Fibroblast of skin of left quadriceps (primary cell): ENCODE measurements at regions not wholly inside any gene's neighbourhood (a gene's known extent, or its start where the extent isn't known, plus 50 kb on each side); places are given as distances from the start of the nearest gene placed in this dataset.
A peak's percentile ranks its signal among the peaks of the same experiment; 100 is the strongest.
"Not testable (repeated sequence)": the region's sequence is repeated elsewhere in the genome, so short reads cannot be mapped to it uniquely, and the experiment has no call there.

ENCODE experiments used
- DNase-seq, 2 experiments: peaks; one replicate each; pipeline ENCODE4 v3.0.0-alpha.2; 2013; ENCODE audit warnings: low read depth in 2 of 2

DNA sequence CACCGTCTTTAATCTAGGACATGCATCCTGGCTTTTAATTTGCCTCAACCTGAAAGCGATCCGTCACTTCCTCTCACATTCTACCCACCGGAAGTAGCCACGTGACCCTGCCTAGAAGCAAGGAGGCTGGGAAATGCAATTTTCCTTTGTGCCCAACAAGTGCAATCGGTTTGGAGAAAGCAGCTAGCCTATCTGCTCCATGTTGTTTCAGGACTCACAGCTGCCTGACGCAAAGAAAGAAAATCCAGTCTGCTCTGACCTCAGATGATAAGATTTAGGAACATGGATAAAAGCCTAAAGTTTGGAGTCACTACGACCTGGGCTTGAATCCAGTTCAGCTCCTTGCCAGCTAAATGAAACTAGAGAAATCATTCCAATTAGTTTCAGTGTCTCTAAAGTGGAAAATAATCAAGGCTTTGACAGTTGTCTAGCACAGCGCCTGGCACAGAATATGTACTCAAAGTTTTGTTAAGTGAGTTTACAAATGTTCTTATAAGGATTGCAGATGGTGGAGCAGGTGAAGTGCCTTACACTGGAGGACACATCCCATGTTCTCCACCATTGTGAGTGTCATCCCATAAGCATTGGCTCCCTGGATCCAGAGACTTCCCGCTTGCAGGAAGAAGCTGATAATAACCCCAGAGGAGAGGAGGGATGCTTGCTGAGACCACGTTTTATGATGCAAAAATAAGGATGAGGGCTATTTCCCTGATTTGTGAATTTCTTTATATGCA is 553.7 kb downstream of the MN1 start:
- DNase-seq: no peak

DNA sequence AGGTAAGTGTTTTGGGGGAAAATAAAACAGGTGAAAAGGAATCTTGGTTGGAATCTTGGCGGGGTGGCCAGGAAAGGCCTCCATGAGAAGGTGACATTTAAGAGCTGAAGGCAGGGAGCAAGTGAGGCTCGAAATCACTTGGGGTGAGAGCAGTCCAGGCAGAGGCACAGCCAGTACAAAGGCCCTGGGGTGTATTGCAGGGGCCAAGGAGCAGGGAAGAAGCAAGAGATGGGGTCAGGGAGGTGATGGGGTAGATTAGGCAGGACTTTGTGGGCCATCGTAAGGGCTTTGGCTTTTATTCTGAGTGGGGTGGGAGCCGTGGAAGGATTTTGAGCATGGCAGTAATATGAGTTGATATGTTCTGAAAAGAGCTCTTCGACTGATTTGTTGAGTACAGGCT is 551.1 kb downstream of the MN1 start:
- no peak for DNase-seq

DNA sequence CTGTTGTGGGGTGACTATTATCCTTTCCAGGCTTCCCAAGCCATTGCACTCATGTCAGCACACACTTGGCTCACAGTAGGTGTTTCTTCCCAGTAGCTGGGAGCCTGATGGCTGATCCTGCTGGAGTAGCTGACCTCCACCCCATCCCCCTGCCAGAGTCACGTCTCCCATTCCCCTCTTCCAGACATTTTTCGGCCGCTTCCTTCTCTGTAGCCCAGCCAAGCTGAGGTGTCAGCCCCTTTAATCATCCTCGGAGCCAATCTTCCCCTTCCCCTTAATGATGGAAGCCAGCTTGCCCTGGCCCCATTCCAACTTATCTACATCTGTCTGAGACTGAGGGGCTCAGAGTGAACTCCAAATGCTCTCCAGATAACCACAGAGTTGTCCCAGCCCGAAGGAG is 550.7 kb downstream of the MN1 start:
- DNase-seq: no peak

DNA sequence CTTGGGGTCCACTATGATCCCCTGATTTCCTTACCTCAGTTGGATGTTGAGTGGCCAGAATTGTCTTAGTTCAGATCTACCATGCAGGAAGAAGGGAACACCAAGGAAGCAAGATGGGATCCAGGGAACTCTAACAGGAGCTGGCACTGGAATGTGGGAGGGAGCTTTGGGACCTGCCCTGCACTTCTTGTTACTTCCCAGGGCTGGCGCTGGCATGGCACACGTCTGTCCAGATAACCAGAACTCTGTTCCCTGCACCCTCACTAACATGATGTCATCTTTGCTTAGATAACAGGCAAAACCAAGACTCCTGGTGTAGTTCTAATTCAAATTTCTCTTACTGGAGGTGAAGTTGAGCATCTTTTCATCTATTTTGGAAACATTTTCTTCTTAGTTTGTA is 550.0 kb downstream of the MN1 start:
- DNase-seq: no peak

DNA sequence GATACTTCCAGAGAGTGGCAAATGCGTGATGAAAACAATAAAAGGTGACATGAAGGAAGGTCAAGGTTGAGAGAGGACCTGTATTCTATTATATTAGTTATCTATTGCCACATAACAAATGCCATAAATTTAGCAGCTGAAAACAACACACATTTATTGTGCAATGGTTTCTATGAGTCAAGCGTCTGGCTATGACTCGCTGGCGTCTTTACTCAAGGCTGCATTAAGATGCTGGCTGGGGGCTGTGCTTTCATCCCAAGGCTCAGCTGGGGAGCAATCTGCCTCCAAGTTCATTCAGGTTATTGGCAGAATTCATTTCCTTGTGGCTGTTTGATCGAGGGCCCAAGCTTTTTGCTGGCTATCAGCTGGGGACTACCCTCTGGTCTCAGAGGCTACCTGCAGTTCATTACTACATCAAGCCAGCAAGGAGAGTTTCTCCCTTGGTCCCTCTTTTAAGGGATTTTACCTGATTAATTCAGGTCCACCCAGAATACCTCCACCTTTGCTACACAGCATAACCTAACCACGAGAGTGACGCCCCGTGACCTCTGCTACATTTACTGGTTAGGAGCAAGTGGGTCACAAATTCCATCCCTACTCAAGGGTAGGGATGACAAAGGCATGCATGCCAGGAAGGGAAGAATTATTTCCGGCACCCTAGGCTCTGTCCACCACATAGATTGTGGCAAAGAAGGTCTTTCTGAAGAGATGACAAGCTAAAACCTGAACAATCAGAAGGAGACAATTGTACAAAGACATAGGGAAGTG is 549.1 kb downstream of the MN1 start:
- peak; percentile 85 to 89 for DNase-seq

DNA sequence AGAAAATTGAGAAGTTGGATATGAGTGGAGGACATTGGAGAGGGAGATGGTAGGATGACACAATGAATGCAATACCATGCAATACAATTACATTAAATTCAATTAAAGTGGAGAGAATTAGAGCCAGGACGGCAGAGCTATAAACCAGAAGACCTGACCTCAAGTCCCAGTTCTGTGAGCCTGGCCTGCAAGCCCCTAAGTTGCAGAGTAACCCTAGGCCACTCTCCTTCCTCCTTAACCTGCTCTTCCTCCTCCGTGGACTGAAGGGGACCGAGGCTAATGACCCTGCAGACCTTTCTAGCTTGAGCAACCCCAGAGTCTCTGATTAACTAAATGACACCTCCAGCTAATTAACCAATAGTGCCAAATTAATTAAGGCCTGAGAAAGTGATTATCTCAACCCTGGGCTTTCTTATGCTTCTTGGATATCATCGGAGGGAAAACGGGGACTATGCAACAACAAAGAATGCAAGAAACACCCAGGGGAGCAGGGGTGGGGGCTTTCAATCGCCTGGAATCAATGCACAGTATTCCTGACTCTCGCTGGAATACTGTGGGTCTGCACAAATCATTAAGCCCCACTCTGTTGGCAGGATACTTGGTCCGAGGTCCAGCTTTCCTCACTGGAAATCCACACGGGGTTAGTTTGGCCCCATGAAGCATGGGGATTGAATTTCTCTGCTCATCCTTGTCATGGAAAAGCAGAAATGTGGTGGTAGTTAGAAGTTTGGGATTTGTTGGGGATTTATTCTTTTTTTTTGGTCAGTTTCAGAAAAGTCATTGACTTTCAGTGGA is 548.3 kb downstream of the MN1 start:
- no peak for DNase-seq

DNA sequence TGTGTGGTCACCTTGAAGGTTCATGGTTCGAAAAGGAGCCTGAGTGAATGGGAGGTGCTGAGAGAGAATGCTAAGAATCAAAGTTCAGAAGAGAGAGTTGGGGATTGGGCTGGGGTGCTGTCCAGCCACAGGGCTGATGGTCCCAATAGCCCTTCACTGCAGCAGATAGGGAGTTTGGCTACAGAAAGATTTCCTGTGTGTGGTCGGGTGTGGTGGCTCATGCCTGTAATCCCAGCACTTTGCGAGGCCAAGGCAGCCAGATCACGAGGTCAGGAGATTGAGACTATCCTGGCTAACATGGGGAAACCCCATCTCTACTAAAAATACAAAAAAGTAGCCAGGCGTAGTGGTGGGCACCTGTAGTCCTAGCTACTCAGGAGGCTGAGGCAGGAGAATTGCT is 547.5 kb downstream of the MN1 start:
- DNase-seq: not testable (repeated sequence)

DNA sequence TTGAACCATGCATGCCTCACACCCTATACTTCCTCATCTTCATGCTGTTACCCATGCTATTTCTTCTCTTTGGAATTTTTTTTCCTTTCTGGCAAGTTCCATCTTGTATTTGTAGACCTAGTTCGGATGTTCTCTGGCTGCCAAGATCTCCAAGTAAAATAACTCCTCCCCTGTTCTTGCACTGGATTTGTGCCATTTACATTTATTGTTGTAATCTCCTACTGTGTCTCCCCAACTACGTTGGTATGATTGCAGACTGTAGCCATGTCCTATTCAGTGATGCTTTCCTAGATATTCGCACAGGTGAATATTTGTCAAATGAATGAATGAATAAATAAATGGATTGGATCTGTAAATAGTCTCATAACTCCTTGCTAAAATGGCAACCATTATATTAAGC is 546.0 kb downstream of the MN1 start:
- DNase-seq: no peak

DNA sequence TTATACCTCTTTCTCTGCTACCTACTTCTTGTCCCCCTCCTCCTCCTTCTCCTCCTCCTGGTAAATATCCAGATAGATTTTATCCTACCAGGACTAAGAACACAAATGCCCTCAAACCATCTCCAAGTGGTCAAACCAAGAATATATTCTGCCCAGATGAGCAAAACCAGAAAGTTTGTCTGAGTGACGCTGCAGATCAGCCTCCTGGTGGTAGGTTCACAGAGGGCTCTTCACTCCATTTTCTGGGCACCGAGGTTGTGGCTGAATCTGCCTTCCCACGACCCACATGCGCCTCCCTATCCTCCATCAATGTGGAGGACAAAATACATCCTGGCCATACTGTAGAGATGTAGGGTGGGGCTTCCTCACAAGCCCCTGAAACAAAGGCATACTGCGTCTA is 543.6 kb downstream of the MN1 start:
- DNase-seq: no peak

DNA sequence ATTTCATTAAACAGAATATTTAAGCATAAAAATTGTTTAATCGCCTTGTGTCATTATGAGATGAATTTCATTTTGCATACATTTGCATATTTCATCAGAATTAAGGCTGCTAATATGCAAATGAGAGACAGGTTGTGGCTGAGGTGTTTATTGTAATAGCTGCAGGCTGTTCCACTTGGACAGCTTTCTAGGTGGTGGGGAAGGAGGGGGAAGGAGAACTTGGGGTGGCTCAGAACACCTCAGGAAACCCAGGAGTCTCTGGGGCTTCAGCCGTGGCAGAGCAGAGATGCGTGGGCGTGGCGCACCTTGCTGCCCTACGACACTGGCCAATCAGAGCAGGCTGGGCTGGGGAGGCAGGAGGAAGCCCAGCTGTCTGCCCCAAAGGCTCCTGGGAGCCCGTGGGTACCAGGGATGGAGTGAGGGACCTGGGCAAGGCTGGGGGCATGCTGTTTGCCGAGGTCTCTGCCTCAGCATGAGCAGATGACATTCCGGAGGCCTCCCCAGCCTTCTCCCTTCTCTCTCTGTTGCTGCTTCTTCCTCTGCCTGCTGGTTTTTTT is 542.9 kb downstream of the MN1 start:
- no peak for DNase-seq

DNA sequence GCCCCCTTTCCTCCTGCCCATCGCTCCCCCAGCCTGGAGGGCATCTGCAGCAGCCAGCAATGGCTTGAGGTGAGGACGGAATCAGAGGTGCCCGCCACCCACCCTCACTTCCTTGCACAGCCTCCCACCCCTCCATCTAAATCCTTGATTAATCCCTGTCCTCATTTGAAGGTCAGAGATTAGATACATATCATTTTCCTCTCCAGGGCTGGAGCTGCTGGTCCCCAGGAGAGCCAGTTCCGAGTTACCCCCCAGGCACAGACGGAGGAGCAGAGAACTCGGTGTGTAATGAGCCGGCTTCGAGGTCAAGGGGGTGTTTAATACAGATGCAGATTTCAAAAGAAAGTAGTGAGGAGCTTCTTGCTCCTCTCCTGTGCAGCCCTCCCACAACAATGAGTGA is 542.1 kb downstream of the MN1 start:
- no peak for DNase-seq

DNA sequence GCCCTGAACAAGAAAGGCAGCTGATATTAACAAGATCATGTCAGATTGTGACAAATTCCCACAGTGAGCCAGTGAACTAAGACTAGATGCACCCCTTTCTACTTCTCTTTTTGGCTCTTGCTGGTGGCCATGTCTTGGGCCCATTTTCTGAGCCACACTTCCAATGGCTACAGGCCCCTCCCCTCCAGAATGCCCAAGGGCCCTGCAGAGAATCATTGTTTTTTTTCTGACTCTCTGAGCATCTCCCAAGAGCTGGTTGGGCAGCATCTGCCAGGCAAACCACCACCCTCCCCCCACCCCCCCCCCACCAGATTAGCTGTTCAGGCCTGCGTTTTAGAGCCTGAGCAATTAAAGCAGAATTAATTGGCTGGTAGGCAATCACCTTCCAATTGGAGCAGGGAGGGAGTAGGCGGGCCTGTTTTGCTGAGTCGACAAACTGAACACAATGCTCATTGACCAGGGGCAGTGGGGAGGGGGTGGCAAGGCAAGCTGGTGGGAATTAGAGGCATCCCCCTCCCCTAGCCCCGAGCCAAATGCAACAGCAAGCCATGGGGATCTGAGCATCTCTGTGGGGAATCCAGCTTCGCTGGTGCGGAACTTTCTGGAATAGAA is 541.4 kb downstream of the MN1 start:
- no peak for DNase-seq

DNA sequence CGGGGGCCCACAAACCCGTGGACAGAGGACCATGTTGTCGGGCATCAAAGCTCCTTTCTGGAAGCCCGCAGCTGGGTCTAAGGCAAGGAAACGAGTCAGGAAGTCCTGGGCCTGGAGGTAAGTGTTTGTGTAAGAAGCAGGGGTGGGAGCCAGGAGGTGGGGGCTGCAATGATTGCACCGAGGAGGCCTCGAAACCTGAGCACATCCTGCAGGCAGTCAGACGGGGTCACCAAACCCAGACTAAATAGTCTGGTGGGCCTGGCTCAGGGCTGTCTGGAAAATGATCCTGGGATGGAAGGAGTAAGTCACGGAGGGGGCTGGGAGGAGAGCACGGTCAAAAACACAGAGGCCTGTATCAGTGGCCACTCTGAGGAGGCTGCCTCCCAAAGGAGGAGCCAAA is 539.2 kb downstream of the MN1 start:
- no peak for DNase-seq

DNA sequence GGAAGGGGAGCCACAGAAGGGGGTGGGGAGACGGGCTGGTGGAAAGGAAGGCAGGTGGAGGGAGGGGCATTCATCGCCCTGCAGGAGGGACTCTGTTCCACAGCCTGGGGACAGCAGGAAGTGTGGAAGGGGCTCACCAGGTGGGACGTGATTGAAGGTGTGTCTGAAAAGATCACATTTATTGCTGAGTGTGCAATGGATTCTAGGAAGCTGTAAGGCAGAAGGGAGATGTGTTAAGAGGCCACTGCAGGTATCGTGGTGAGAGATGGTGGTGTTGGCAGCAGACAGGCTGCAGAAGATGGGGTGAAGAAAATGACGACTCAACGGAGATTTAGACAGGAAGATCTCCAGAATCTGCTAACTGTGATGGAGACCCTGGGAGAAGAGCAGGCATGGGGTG is 537.4 kb downstream of the MN1 start:
- no peak for DNase-seq

DNA sequence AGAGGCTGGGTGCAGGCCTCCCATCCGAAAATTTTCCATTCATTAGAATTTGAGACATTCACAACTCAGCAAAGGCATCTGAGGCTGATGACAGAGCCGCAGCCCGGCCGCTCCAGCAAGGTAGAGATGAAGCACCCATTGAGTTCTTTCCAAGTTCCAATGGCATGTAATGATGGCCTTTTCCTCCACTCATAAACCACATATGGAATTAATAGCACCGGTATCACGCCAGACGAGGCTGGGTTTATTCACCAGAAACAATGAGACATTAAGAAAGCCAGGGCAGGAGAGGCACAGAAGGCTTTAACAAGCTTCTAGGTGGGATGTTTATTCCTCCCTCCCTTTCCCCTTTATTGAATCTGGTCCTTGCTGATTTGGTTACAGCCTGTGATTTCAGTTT is 534.4 kb downstream of the MN1 start:
- peak; percentile 85 to 87 for DNase-seq

DNA sequence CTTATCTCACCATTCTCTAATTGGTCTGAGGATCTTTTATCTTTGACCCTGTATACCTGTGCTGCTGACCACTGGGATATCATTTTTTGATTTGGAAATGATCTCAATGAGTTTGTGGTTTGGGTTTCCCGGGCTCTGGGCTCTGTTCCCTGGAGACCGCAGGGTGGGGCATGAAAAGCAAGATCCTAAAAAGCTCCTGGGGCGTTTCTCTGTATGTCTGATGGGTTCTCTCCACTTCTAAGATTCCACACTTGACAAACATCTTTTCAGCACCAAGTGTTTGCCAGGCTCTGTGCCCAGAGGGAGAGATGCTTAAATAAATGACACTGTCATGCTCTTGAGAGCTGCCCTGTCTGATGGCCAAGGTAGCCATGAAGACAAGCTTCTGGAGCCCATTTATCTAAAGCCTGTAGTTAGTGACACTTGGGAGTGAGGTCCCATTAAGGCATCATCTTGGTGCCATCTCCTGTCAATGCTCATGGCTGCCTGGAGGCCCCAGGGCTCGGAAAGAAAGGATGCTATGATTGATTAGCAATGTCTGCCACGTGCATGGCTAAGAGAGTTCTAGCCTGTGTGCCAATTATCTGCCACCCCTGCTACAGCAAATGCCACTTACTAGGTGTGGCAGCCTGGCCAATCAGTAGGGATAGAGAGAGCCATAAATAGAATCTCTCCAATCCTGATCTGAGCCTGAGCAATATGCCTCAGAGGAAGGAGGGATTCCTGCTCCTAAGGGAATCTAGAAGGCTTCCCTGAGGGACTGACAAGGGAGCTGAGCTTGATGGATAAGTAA is 531.6 kb downstream of the MN1 start:
- no peak for DNase-seq

DNA sequence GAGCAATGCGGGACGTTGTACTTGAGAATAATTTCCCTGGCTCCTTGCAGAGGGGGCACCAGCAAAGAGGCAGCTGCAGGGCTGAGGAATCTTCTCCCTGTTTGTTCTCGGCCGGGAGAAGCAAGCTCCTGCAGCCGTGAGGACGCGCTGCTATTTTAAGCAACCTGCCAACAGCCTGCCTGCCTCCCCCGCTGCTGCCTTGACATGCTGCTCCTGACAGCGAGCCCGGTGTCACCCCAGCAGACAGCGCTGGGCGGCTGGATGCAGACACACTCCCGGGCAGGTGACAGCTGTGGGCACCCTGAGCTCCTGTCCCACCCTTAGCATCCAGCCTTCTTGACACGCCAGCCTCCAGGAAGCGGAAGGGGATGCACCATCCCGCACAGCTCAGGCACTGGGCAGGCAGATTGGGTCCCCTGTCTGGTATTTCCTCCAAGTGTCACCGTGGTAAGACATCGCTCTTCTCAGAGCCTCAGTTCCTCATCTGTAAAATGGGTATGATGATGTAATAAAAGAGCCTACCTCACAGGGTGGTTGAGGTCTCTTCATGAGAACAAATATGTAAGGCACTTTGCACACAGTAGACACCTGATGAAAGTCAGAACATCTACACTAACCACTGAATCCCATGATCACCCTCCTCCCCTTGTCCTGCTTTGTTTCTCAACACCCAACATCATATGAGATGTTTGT is 530.6 kb downstream of the MN1 start:
- DNase-seq: no peak

DNA sequence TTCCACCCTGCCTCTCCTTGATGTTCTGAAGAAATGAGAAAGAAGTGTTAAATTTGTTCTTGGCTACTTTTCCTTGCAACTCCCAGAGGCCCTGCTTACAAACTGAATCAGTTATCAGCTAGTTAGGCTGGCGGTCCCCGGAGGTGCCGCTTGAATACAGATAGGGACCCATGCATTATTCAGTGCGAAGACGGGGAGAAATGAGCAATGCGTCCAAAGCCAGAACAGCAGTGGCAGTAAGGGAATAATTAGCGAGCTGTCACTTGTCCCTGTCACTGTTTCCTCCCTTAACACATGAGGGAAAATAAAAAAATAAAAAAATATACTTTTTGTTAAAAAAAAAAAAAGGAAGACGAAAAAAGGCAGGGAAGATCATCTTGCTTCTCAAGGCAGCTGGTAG is 528.1 kb downstream of the MN1 start:
- DNase-seq: no peak

DNA sequence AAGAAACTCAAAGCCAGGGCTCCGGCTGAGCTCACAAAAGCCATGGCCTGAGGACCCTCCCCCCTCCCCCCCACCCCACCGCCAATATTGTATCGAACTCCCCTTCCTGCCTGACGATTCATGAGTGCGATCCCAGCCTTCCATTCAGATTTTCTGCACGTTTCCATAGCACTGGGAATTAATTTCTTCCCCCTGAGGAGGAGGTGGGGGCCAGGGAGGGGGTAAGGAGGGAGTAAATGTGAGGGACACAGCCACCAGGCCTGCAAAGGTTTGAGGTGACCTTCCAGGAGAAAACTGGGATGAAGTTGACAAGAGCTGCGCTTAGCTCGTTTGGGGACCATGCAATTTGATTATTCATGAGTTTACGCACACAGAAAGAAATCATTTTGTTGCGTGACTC is 527.7 kb downstream of the MN1 start:
- DNase-seq: no peak

DNA sequence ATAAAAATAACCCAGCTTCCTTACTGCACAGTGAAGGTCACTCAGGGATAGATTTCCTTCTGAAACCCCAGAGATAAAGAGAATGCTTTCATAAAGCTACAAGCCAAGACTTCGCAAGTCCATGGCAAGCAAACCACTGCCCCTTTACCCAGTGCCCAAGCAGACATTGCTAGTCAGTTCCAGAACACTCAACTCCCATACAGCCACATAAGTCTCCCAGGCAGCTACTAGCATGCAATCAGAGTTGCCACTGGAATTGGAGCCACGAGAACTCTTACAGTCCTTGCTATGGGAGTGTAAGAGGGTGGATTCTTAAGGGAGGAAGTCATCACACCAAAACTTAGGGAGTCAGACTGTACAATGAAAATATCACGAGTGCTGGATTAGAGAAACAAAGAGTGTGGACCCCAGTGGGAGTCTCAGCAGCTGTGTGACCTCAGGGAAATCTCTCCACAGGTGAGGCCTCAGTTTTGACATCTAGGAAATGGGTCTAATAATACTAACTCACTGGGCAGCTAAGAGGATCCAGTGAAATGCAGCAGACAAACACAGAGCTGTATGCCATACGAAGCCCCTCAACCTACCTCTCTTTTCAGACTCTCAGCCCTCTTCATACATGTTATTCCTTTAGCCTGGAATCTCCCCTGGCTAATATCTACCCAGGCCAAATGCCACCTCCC is 526.6 kb downstream of the MN1 start:
- no peak for DNase-seq
